Tibial nerve (tissue), 4 donors: ENCODE measurements at regions not wholly inside any gene's neighbourhood (a gene's known extent, or its start where the extent isn't known, plus 50 kb on each side); places are given as distances from the start of the nearest gene placed in this dataset.

Experiments
- CTCF ChIP-seq, 5 experiments: fragments of 200-600 bp in 3 of 5; fragments of 450-650 bp in 2 of 5; sonication (generic) in 3 of 5; IDR thresholded peaks; one replicate each; pipeline ENCODE4 v1.5.1; 2016 to 2019; ENCODE audit warnings: antibody characterized with exemption in 5 of 5, mild to moderate bottlenecking in 3 of 5, moderate library complexity in 2 of 5
- EP300 ChIP-seq, 2 donors: sonication (generic); formaldehyde crosslinking; IDR thresholded peaks; one replicate each; pipeline ENCODE4 v1.6.1; 2017; ENCODE audit warnings: antibody characterized with exemption in 2 of 2, mild to moderate bottlenecking in 1 of 2
- POLR2A ChIP-seq, 2 donors: fragments of 450-650 bp; IDR thresholded peaks; one replicate each; pipeline ENCODE4 v1.6.1; 2017; ENCODE audit warnings: antibody characterized with exemption in 2 of 2, mild to moderate bottlenecking in 2 of 2, moderate library complexity in 2 of 2

GRCh38 chr5:124192716-124193115, 553.7 kb downstream of the ZNF608 start:
- TF ChIP-seq CTCF (IDR thresholded peaks at IDR 0.05) (no peak), EP300 (IDR thresholded peaks at IDR 0.05) (no peak), POLR2A (IDR thresholded peaks at IDR 0.05) (no peak)
